NOMO-1 (cell line): ENCODE measurements at regions not wholly inside any gene's neighbourhood (a gene's known extent, or its start where the extent isn't known, plus 50 kb on each side); places are given as distances from the start of the nearest gene placed in this dataset.
"Not testable (repeated sequence)": the region's sequence is repeated elsewhere in the genome, so short reads cannot be mapped to it uniquely, and the experiment has no call there.

Experiments used
- DNase-seq, 2 experiments: peaks; one replicate each; lab custom pipeline; 2025; ENCODE audit not compliant: unreplicated experiment in 2 of 2; lab: John Stamatoyannopoulos, UW

- no peak for DNase-seq
Measured at GRCh38 chr13:63455938-63456337, 2040.3 kb upstream of the PCDH20 start.

- DNase-seq = no peak
Measured at GRCh38 chr13:63449550-63449949, 2033.9 kb upstream of the PCDH20 start.

GRCh38 chr13:63448692-63449091 is 2033.0 kb upstream of the PCDH20 start:
- DNase-seq = no peak

- no peak for DNase-seq
Measured at GRCh38 chr13:63446329-63446728, 2030.7 kb upstream of the PCDH20 start.

- not testable (repeated sequence) for DNase-seq
Measured at GRCh38 chr13:63444225-63444624, 2028.6 kb upstream of the PCDH20 start.

- no peak for DNase-seq
Measured at GRCh38 chr13:63438951-63439350, 2023.3 kb upstream of the PCDH20 start.

GRCh38 chr13:63436325-63436668 is 2020.6 kb upstream of the PCDH20 start:
- DNase-seq = no peak

- no peak for DNase-seq
Measured at GRCh38 chr13:63435667-63436324, 2020.1 kb upstream of the PCDH20 start.

GRCh38 chr13:63433546-63434150 is 2018.0 kb upstream of the PCDH20 start:
- DNase-seq = no peak

GRCh38 chr13:63427170-63427569 is 2011.5 kb upstream of the PCDH20 start:
- DNase-seq = no peak

- no peak for DNase-seq
Measured at GRCh38 chr13:63425131-63425530, 2009.5 kb upstream of the PCDH20 start.

- no peak for DNase-seq
Measured at GRCh38 chr13:63421123-63421522, 2005.5 kb upstream of the PCDH20 start.

GRCh38 chr13:63420685-63421084 is 2005.0 kb upstream of the PCDH20 start:
- DNase-seq = no peak

GRCh38 chr13:63414247-63414646 is 1998.6 kb upstream of the PCDH20 start:
- DNase-seq = no peak

GRCh38 chr13:63409791-63410351 is 1994.2 kb upstream of the PCDH20 start:
- DNase-seq = no peak

- no peak for DNase-seq
Measured at GRCh38 chr13:63408331-63409189, 1992.9 kb upstream of the PCDH20 start.

- DNase-seq = no peak
Measured at GRCh38 chr13:63403733-63404132, 1988.1 kb upstream of the PCDH20 start.

GRCh38 chr13:63396746-63397145 is 1981.1 kb upstream of the PCDH20 start:
- DNase-seq = no peak

GRCh38 chr13:63393112-63393511 is 1977.5 kb upstream of the PCDH20 start:
- DNase-seq = no peak

GRCh38 chr13:63389756-63390155 is 1974.1 kb upstream of the PCDH20 start:
- DNase-seq = no peak

GRCh38 chr13:63381078-63381859 is 1965.6 kb upstream of the PCDH20 start:
- peak; percentile 69 to 94 for DNase-seq
